ENCODE measurements at regions not wholly inside any gene's neighbourhood (a gene's known extent, or its start where the extent isn't known, plus 50 kb on each side); places are given as distances from the start of the nearest gene placed in this dataset.
"Not testable (repeated sequence)": the region's sequence is repeated elsewhere in the genome, so short reads cannot be mapped to it uniquely, and the experiment has no call there.

GRCh38 chr10:111612273-111612672, 535.4 kb downstream of the ADRA2A start:
- no peaks in the 10 kb centered on the region for H3K36me3 ChIP-seq
- no peak overlapping the region for H3K4me3 ChIP-seq
- intact Hi-C loops (cut with DNase I; ENCODE audit: low total_unique reads): no loop called here
- TF ChIP-seq CTCF (IDR thresholded peaks at IDR 0.05 in 8 of 11, conservative IDR thresholded peaks at IDR 0.05 in 3 of 11): no peak
- no peaks in the 10 kb centered on the region for H3K27me3 ChIP-seq (replicated peaks in 1 of 7)
- peaks cover 0 to 3% (median 0%) of the 10 kb centered on the region in 8 donors for H3K9me3 ChIP-seq
- H3K4me1 ChIP-seq: no peaks in the 10 kb centered on the region
- H3K27ac ChIP-seq: no peak overlapping the region
- no peak for DNase-seq
- 72 to 87% (median 76%) methylated on average over 1 of the region's 1 CpG for WGBS, 5 donors

DNA sequence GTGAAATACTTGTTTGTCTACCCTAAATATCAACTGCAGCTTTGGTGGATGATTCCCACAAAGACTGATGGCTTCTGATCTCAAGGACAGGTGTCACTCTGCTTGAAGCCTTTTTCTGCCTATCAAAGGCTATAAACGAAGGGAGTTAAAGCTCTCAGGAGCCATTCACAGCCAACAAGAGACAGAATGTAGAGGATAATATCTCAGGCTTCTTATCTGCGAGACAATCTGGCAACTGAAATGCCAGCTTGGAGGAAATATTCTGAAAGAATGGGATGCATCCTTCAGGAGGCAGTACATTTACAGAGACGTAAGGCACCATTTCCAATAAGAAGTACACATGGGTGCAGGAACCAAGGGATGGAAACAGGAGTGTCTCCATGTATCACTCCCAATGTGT, 549.4 kb downstream of the GPAM start:
- no peaks in the 10 kb centered on the region for H3K36me3 ChIP-seq
- no peak overlapping the region for H3K27ac ChIP-seq
- no peaks in the 10 kb centered on the region for H3K27me3 ChIP-seq (replicated peaks in 1 of 7)
- WGBS, 5 donors: 76 to 88% (median 79%) methylated on average over 3 of the region's 3 CpGs
- no peak for TF ChIP-seq POLR2AphosphoS5 (IDR thresholded peaks at IDR 0.05)
- TF ChIP-seq POLR2A (IDR thresholded peaks at IDR 0.05): no peak
- no peak for TF ChIP-seq CTCF (IDR thresholded peaks at IDR 0.05 in 8 of 11, conservative IDR thresholded peaks at IDR 0.05 in 3 of 11)
- H3K9me3 ChIP-seq: peaks cover 0 to 11% (median 4%) of the 10 kb centered on the region in 8 donors
- H3K4me3 ChIP-seq: no peak overlapping the region
- intact Hi-C loops (cut with DNase I; ENCODE audit: low total_unique reads): no loop called here
- H3K4me1 ChIP-seq: no peaks in the 10 kb centered on the region
- DNase-seq: no peak

DNA sequence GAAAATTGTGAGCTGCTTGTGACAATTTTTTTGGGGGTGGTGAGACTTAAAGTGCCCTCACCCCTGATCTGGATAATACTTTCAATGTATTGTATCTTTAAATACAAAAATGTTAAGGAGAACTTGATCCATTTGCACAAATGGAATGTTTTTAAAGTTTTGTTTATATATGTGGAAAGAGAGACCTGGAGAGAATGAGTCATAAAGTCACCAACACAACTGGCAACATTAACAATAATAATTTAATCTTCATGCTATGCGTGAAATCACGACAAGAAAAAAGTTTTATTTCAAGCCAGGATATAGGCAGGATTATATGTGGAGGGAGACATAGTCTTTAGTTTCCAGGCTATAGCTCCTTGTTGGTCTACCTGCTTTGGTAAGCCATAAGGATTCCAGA, 537.5 kb downstream of the GPAM start:
- TF ChIP-seq POLR2A (IDR thresholded peaks at IDR 0.05) (no peak), CTCF (IDR thresholded peaks at IDR 0.05 in 8 of 11, conservative IDR thresholded peaks at IDR 0.05 in 3 of 11) (no peak), POLR2AphosphoS5 (IDR thresholded peaks at IDR 0.05) (no peak)
- Histone ChIP-seq H3K27me3 (replicated peaks in 1 of 7) (no peaks in the 10 kb centered on the region), H3K27ac (no peak overlapping the region), H3K4me3 (no peak overlapping the region), H3K9me3 (peaks cover 0 to 34% (median 23%) of the 10 kb centered on the region in 8 donors), H3K36me3 (no peaks in the 10 kb centered on the region), H3K4me1 (no peaks in the 10 kb centered on the region)
- no peak for DNase-seq
- intact Hi-C loops (cut with DNase I; ENCODE audit: low total_unique reads): no loop called here
- 86 to 99% (median 96%) methylated on average over 2 of the region's 2 CpGs for WGBS, 5 donors

DNA sequence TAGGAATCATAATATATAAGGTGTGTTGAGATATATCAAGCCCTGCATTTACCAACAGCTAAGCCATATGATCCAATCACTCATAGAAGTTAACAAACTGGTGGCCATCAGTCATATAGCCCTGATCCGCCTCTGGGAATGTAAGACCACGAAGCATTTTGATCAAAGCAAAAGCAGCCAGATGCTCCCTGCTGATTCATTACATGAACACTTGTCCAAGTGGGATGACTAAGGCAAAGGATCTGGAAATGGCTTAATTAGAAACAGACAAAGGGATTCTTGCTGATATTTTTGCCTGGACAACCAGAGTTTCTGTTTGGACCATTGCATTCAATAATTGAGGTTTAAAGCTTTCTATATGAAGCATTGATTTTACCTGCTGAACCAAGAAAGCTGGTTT, 535.5 kb downstream of the GPAM start:
- DNase-seq: no peak
- no peaks in the 10 kb centered on the region for H3K27me3 ChIP-seq (replicated peaks in 1 of 7)
- WGBS, 5 donors: 76 to 86% (median 83%) methylated on average over 2 of the region's 2 CpGs
- TF ChIP-seq POLR2AphosphoS5 (IDR thresholded peaks at IDR 0.05): no peak
- no peak for TF ChIP-seq POLR2A (IDR thresholded peaks at IDR 0.05)
- TF ChIP-seq CTCF (IDR thresholded peaks at IDR 0.05 in 8 of 11, conservative IDR thresholded peaks at IDR 0.05 in 3 of 11): no peak
- H3K4me3 ChIP-seq: no peak overlapping the region
- H3K9me3 ChIP-seq: peaks cover 0 to 40% (median 23%) of the 10 kb centered on the region in 8 donors
- no peak overlapping the region for H3K27ac ChIP-seq
- no peaks in the 10 kb centered on the region for H3K4me1 ChIP-seq
- intact Hi-C loops (cut with DNase I; ENCODE audit: low total_unique reads): no loop called here
- no peaks in the 10 kb centered on the region for H3K36me3 ChIP-seq

DNA sequence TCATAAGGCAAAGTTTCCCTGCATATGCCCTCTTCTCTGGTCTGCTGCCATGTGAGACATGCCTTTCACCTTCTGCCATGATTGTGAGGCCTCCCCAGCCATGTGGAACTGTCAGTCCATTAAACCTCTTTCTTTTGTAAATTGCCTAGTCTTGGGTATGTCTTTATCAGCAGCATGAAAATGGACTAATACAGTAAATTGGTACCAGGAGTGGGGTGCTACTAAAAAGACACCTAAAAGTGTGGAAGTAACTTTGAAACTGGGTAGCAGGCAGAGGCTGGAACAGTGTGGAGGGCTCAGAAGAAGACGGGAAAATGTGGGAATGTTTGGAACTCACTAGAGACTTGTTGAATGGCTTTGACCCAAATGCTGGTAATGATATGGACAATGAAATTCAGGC, 534.5 kb downstream of the GPAM start:
- H3K27me3 ChIP-seq (replicated peaks in 1 of 7); H3K36me3 ChIP-seq; DNase-seq; H3K4me1 ChIP-seq; H3K27ac ChIP-seq; intact Hi-C loops (cut with DNase I; ENCODE audit: low total_unique reads); H3K4me3 ChIP-seq: not testable (repeated sequence)
- 79 to 97% (median 85%) methylated on average over 1 of the region's 1 CpG for WGBS, 5 donors
- H3K9me3 ChIP-seq: peaks cover 0 to 40% (median 23%) of the 10 kb centered on the region in 8 donors

Data from spleen (tissue), 11 donors.